ENCODE measurements at regions not wholly inside any gene's neighbourhood (a gene's known extent, or its start where the extent isn't known, plus 50 kb on each side); places are given as distances from the start of the nearest gene placed in this dataset.

DNA sequence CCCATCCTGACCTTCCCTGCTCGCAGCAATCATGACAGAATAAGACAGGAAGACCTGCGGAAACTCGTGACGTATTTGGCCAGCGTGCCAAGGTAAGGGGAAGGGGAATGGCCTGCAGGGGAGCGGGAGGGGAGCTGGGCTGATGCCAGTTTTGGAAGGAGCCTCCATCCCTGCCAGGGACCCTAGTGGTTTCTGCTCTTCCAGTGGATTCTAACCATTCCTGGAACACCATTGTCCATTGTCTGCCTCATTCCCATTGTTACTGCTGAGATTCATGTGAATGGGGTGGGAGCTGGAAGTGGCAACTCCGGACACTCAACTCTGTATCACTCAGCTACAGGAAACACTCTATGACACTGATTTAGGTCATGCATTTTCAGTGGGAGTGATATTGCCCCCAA lies 242.9 kb upstream of the ROPN1 start:
- intact Hi-C loops (cut with micrococcal nuclease) = no loop called here

DNA sequence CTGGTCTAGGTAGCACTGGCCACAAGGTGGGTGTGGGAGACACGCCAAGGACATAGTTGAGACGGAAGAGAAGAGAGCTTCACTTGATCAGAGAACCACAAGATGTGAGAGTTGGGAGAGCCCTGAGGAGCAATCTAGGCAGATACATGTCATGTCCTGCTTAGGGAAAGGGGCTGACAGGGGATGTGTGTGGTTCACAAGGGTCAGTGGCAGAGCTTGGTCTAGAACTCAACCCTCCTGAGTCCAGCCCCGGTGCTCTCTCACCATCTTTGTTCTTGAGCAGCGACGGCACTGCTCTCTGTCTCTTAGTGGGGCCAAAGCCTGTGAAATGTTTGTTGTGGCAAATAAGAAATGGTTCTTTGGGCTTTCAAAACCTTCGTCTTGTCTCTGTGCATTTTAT lies 243.5 kb upstream of the ROPN1 start:
- intact Hi-C loops (cut with micrococcal nuclease) = no loop called here

DNA sequence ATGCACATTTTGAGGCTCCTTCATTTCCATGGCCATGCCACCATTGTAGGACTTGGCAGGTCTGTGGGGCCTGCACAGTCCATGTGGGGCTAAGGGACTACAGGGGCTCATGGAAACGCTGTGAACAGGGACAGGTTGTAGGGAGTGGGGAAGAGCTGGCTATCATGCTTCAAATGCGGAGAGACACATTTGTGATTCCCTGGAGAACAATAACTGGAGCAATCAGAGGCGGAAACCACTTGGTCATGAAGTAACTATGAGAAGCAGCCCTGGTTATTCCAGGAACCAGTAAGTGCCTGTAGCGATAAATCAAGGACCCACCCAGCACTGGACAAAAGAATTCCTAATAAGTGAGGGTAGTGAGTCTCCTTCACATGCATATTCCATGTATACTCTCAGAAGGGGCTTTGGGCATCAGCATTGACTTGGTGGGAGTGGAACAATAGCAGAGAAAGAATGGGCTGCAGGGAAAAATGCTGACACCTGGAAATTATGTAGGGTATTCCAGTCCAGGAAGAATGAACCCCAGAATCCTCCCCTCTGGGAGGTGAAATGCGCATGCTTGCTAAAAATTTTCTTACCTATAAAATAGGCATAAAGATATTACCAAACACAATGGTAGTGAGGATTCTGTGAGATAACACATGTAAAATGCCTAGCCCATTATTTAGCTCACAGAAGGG lies 251.4 kb upstream of the ROPN1 start:
- intact Hi-C loops (cut with micrococcal nuclease) = no loop called here

GRCh38 chr3:124246376-124246775 lies 254.5 kb upstream of the ROPN1 start:
- intact Hi-C loops (cut with micrococcal nuclease) = no loop called here

GRCh38 chr3:124246949-124247348 lies 255.0 kb upstream of the ROPN1 start:
- intact Hi-C loops (cut with micrococcal nuclease) = no loop called here

- intact Hi-C loops (cut with micrococcal nuclease) = no loop called here
These were observed 256.6 kb upstream of the ROPN1 start for GRCh38 chr3:124248471-124249028.

- intact Hi-C loops (cut with micrococcal nuclease) = no loop called here
These were observed 257.1 kb upstream of the ROPN1 start for GRCh38 chr3:124249038-124249437.

DNA sequence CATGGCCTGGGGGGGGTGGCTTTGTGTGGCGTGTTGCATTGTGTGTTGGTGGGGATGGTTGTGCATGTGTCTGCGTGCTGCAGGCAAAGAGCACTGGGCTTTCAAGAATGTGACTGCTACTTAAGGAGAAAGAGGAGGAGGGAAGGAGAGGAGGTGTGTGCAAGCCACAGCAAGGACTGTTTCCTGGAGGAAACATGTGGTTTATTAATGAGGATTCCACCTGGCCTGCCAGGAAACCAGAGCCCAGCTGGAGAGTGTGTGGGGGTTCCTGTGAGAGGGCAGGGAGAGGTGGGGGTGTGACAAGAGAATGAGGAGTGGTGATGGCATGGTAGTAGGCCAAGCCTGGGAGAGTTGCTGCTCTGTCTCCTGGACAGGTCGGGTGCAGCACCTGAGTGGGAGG lies 258.1 kb upstream of the ROPN1 start:
- intact Hi-C loops (cut with micrococcal nuclease) = no loop called here

GRCh38 chr3:124256156-124256555 lies 264.2 kb upstream of the ROPN1 start:
- intact Hi-C loops (cut with micrococcal nuclease) = no loop called here

GRCh38 chr3:124256599-124256998 lies 264.7 kb upstream of the ROPN1 start:
- intact Hi-C loops (cut with micrococcal nuclease) = no loop called here

DNA sequence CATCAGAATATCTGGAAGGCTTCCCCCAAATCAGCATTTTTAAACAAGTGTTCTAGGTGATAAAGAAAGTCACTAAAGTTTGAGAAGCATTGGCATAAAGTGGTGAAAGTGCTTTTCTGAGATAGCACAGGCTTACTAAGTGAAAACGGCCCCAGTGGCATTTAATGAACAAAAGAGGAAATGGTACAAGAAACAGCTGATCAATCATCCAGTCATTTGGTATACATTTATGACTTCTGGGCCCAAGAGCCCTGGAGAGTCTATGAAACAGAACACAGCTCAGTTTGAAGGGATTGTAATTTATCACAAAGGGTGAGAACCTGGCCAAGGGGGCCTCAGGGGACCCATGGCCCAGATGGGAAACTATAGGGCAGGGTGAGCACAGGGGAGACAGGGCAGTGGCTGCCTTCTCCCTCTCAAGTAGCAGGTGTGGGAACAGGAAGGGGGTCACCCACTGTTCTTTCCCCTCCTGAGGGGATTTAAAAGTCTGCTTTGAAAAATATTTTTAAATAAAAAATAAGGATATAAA lies 265.5 kb upstream of the ROPN1 start:
- intact Hi-C loops (cut with micrococcal nuclease) = no loop called here

DNA sequence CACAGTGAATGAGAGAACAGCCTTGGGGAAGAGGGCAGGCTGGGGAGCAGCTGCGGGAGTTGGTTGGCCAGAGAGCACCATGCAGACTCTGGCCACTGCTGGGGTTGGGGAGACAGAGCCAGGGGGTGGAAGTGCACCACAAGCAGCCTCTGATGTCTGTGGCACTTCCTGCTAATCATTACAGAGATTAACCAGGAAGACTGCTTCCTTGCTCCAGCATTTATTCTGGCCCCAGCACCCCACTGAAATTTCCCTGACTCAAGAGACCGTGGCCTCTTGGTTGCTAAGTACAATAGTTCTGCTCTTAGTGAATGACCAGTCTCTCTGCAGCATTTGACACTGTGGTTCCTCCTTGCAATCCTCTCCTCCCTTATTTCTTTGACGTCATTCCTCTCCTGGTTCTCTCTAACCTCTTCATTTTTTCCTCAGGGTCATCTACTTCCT lies 266.2 kb upstream of the ROPN1 start:
- intact Hi-C loops (cut with micrococcal nuclease) = no loop called here

- intact Hi-C loops (cut with micrococcal nuclease) = no loop called here
These were observed 268.4 kb upstream of the ROPN1 start for GRCh38 chr3:124260206-124260915.

- intact Hi-C loops (cut with micrococcal nuclease) = no loop called here
These were observed 269.4 kb upstream of the ROPN1 start for GRCh38 chr3:124261306-124261705.

- intact Hi-C loops (cut with micrococcal nuclease) = no loop called here
These were observed 271.2 kb upstream of the ROPN1 start for GRCh38 chr3:124263168-124263567.

- intact Hi-C loops (cut with micrococcal nuclease) = no loop called here
These were observed 272.4 kb upstream of the ROPN1 start for GRCh38 chr3:124264346-124264745.

DNA sequence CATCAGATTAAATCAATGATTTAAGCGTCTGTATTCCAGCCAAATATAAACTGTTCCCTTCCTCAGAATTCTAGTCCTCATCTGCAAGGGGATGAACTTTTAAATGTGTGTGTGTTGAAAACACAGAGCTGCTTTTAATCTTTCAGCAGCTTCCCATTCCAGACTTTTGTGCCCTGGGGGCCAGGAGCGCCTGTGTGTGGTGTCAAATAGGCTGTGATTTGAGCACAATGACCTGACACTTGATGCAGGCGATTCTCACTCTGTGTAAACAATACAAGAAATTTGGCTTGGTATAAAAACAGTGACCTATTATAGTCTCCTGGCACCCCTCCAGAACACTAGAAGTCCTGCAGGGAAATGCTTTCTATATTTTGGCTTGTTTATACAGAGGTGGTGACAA lies 274.6 kb upstream of the ROPN1 start:
- intact Hi-C loops (cut with micrococcal nuclease) = no loop called here

DNA sequence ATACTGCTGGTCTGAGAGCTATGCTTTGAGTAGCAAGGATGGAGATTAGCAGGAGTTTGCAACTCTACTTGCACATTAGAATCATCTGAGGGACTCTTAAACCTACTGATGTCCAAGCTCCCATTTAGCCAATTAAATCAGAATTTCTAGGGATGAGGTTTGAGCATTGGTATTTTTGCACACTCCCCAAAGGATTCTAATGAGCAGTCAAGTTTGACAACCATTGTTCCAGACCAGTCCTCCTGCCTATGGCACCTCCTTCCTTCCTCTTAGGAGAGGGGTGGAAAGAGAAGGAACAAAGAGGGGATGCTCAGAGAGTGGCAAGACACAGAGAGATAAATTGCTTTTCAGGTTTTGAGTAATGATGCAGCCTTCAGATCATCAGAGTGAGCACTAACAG lies 275.5 kb upstream of the ROPN1 start:
- intact Hi-C loops (cut with micrococcal nuclease) = no loop called here

- intact Hi-C loops (cut with micrococcal nuclease) = no loop called here
These were observed 276.4 kb upstream of the ROPN1 start for GRCh38 chr3:124268355-124268754.

- intact Hi-C loops (cut with micrococcal nuclease) = no loop called here
These were observed 277.7 kb upstream of the ROPN1 start for GRCh38 chr3:124269619-124270018.

- intact Hi-C loops (cut with micrococcal nuclease) = no loop called here
These were observed 280.8 kb upstream of the ROPN1 start for GRCh38 chr3:124272605-124273151.

DNA sequence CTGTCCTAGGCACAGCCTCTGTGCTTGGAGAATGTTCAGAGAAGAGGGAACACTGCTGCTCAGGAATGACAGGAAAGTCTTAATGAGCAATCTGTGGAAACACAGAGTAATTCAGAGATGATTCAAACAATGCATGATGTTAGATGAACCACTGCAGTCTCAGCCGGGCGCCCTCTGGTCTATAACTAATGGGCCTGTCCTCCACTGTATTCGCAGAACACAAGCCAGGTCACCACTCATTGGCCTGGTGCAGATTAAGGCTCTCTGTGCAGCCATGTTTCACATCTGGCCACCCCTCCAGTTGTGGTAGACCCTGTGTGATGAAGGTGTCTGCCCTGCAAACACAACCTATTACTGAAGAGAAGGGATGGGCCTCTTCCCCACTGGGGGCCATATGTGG lies 281.7 kb upstream of the ROPN1 start:
- intact Hi-C loops (cut with micrococcal nuclease) = no loop called here

Measured in T-helper 1 cell treated with Interleukin-12 subunit alpha and Interleukin-12 subunit beta and Interleukin-4 antibody, amounts not matched to agents 30 ng/mL and 1 ng/mL, for 36 hours (primary cell).